ENCODE measurements at regions not wholly inside any gene's neighbourhood (a gene's known extent, or its start where the extent isn't known, plus 50 kb on each side); places are given as distances from the start of the nearest gene placed in this dataset.

DNA sequence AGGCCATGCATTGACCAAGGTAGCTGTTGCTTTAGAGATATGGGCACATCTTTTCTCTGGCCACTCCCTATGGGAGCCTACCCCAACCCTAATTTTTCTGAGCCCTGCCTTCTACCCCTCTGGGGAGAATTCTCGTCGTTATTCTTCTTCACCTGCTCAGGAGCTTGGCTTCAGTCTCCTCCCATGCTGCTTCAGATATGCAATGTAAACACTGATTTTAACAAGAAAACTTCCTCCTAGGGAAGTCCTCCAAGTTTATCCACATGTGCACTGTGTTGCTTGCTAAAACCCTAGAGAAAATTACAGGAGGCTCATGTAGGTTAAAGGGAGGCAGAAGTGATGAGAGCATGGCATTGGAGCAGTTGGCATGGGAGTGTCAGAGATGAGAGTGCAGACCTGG lies 445.2 kb upstream of the MDFIC2 start:
- Histone ChIP-seq H3K4me1 (ENCODE audit: control insufficient read depth, extremely low read depth, insufficient read depth, low read length) (no peaks in the 10 kb centered on the region), H3K36me3 (ENCODE audit: control insufficient read depth in 2 of 2, extremely low read depth in 1 of 2, insufficient read depth in 2 of 2, low read length in 2 of 2) (no peaks in the 10 kb centered on the region), H3K27me3 (ENCODE audit: control insufficient read depth, extremely low read depth, insufficient read depth, low read length) (no peaks in the 10 kb centered on the region), H3K4me3 (ENCODE audit: control insufficient read depth in 2 of 3, extremely low read depth in 1 of 3, insufficient read depth in 2 of 3, low read depth in 1 of 3, low read length in 3 of 3) (no peak overlapping the region), H3K9me3 (ENCODE audit: control insufficient read depth, low read depth, low read length) (no peaks in the 10 kb centered on the region), H4K20me1 (ENCODE audit: control insufficient read depth, extremely low read depth, insufficient read depth, low read length) (no peaks in the 10 kb centered on the region), H2AFZ (ENCODE audit: control insufficient read depth, low read length) (no peak overlapping the region), H3K4me2 (ENCODE audit: control insufficient read depth, extremely low read depth, insufficient read depth, low read depth, low read length) (no peak overlapping the region), H3K27ac (ENCODE audit: control insufficient read depth, insufficient read depth, low read length) (no peak overlapping the region), H3K79me2 (ENCODE audit: control insufficient read depth, insufficient read depth, low read length) (no peaks in the 10 kb centered on the region), H3K9me1 (ENCODE audit: control insufficient read depth, extremely low read depth, insufficient read depth, low read length) (no peaks in the 10 kb centered on the region), H3K9ac (ENCODE audit: control insufficient read depth, extremely low read depth, insufficient read depth, low read length) (no peak overlapping the region)
- dilution Hi-C loops (cut with MboI; ENCODE audit: extremely low pct_ligation_motif_present, low sequenced_read_pairs): no loop called here
- DNase-seq (ENCODE audit: low read depth, low spot score) (no peak), FAIRE-seq (no peak)
- TF ChIP-seq CTCF (optimal IDR thresholded peaks at IDR 0.05 in 1 of 3, IDR thresholded peaks at IDR 0.05 in 1 of 3, conservative IDR thresholded peaks at IDR 0.05 in 1 of 3; ENCODE audit: extremely low read depth in 1 of 3, insufficient read depth in 2 of 3, low read length in 3 of 3) (no peak), EZH2 (IDR thresholded peaks at IDR 0.05; ENCODE audit: low read length) (no peak)

GRCh38 chr3:70755526-70755925 lies 443.1 kb upstream of the MDFIC2 start:
- no peaks in the 10 kb centered on the region for H4K20me1 ChIP-seq (ENCODE audit: control insufficient read depth, extremely low read depth, insufficient read depth, low read length)
- H3K4me3 ChIP-seq (ENCODE audit: control insufficient read depth in 2 of 3, extremely low read depth in 1 of 3, insufficient read depth in 2 of 3, low read depth in 1 of 3, low read length in 3 of 3): no peak overlapping the region
- no peaks in the 10 kb centered on the region for H3K9me1 ChIP-seq (ENCODE audit: control insufficient read depth, extremely low read depth, insufficient read depth, low read length)
- H2AFZ ChIP-seq (ENCODE audit: control insufficient read depth, low read length): no peak overlapping the region
- H3K79me2 ChIP-seq (ENCODE audit: control insufficient read depth, insufficient read depth, low read length): no peaks in the 10 kb centered on the region
- H3K4me2 ChIP-seq (ENCODE audit: control insufficient read depth, extremely low read depth, insufficient read depth, low read depth, low read length): no peak overlapping the region
- TF ChIP-seq EZH2 (IDR thresholded peaks at IDR 0.05; ENCODE audit: low read length) (no peak), CTCF (optimal IDR thresholded peaks at IDR 0.05 in 1 of 3, IDR thresholded peaks at IDR 0.05 in 1 of 3, conservative IDR thresholded peaks at IDR 0.05 in 1 of 3; ENCODE audit: extremely low read depth in 1 of 3, insufficient read depth in 2 of 3, low read length in 3 of 3) (no peak)
- H3K27me3 ChIP-seq (ENCODE audit: control insufficient read depth, extremely low read depth, insufficient read depth, low read length): no peaks in the 10 kb centered on the region
- no peak overlapping the region for H3K9ac ChIP-seq (ENCODE audit: control insufficient read depth, extremely low read depth, insufficient read depth, low read length)
- no peak overlapping the region for H3K27ac ChIP-seq (ENCODE audit: control insufficient read depth, insufficient read depth, low read length)
- H3K36me3 ChIP-seq (ENCODE audit: control insufficient read depth in 2 of 2, extremely low read depth in 1 of 2, insufficient read depth in 2 of 2, low read length in 2 of 2): no peaks in the 10 kb centered on the region
- no peaks in the 10 kb centered on the region for H3K4me1 ChIP-seq (ENCODE audit: control insufficient read depth, extremely low read depth, insufficient read depth, low read length)
- DNase-seq (ENCODE audit: low read depth, low spot score) (no peak), FAIRE-seq (no peak)
- dilution Hi-C loops (cut with MboI; ENCODE audit: extremely low pct_ligation_motif_present, low sequenced_read_pairs): no loop called here
- H3K9me3 ChIP-seq (ENCODE audit: control insufficient read depth, low read depth, low read length): no peaks in the 10 kb centered on the region
